H1 (cell line): ENCODE measurements at regions not wholly inside any gene's neighbourhood (a gene's known extent, or its start where the extent isn't known, plus 50 kb on each side); places are given as distances from the start of the nearest gene placed in this dataset.

Experiments
- CTCF ChIA-PET: fragments of 300-600 bp; sonication (Branson Sonifier 250); formaldehyde crosslinking; loops from one replicate; lab custom pipeline; 2021; ENCODE audit not compliant: partially characterized antibody; lab: Charles Lee
- POLR2A ChIA-PET: fragments of 300-600 bp; sonication (Branson Sonifier 250); formaldehyde crosslinking; loops from one replicate; lab custom pipeline; 2021; ENCODE audit warnings: inconsistent platforms; ENCODE audit not compliant: partially characterized antibody; lab: Charles Lee
- DNase-seq, 2 experiments: peaks; one replicate each; pipeline versions ENCODE4 v3.0.0 to v3.0.0-alpha.2; 2010 to 2022; ENCODE audit warnings: low spot score in 2 of 2, low read depth in 1 of 2, mixed read lengths in 1 of 2
- FAIRE-seq: peaks from 2 replicates; lab custom pipeline; 2011; peaks lifted over from hg19 to GRCh38; lab: Jason Lieb, UNC
- H2AFZ ChIP-seq: 2 replicates; pipeline ENCODE4 v1.8.1; 2012; ENCODE audit warnings: low read length, inconsistent platforms
- H2AK5ac ChIP-seq: 2 replicates; pipeline ENCODE4 v1.6.1; 2013; ENCODE audit warnings: low read depth, low read length
- H2BK120ac ChIP-seq: replicated peaks from 2 replicates; pipeline ENCODE3; 2013; ENCODE audit warnings: low read depth, low read length, inconsistent platforms
- H2BK12ac ChIP-seq: 2 replicates; pipeline ENCODE4 v1.6.1; 2013; ENCODE audit warnings: low read depth, low read length
- H2BK15ac ChIP-seq: 2 replicates; pipeline ENCODE4 v1.6.1; 2013; ENCODE audit warnings: low read length
- H2BK20ac ChIP-seq: 2 replicates; pipeline ENCODE4 v1.6.1; 2013; ENCODE audit warnings: low read length
- H2BK5ac ChIP-seq: 2 replicates; pipeline ENCODE4 v1.6.1; 2013; ENCODE audit warnings: low read depth, low read length
- H3K14ac ChIP-seq: 2 replicates; pipeline ENCODE4 v1.6.1; 2013; ENCODE audit warnings: inconsistent platforms; ENCODE audit not compliant: insufficient read length
- H3K18ac ChIP-seq: 2 replicates; pipeline ENCODE4 v1.6.1; 2013; ENCODE audit warnings: low read length; ENCODE audit errors: extremely low read depth
- H3K23ac ChIP-seq: 2 replicates; pipeline ENCODE4 v1.6.1; 2013; ENCODE audit warnings: inconsistent platforms; ENCODE audit not compliant: insufficient read length
- H3K23me2 ChIP-seq: 2 replicates; pipeline ENCODE4 v1.6.1; 2013; ENCODE audit warnings: low read depth, low read length
- H3K27ac ChIP-seq: 2 replicates; pipeline ENCODE4 v1.6.1; 2011; ENCODE audit warnings: low read depth, low read length, inconsistent platforms
- H3K27me3 ChIP-seq, 4 experiments: replicated peaks in 1 of 4; 1 replicate in 1 of 4; 2 replicates in 3 of 4; pipeline versions ENCODE4 v1.6.1 to v1.8.1; 2011 to 2013; ENCODE audit warnings: low read length in 3 of 4, mild to moderate bottlenecking in 3 of 4, inconsistent platforms in 2 of 4, mixed read lengths in 2 of 4, moderate library complexity in 1 of 4; ENCODE audit not compliant: control insufficient read depth in 3 of 4, insufficient read depth in 3 of 4; ENCODE audit errors: extremely low read depth in 1 of 4
- H3K36me3 ChIP-seq, 4 experiments: 2 replicates each; pipeline versions ENCODE4 v1.6.1 to v1.8.1; 2011 to 2013; ENCODE audit warnings: mild to moderate bottlenecking in 4 of 4, low read length in 3 of 4, moderate library complexity in 2 of 4, control low read depth in 1 of 4, inconsistent platforms in 1 of 4; ENCODE audit not compliant: insufficient read depth in 4 of 4, control insufficient read depth in 2 of 4
- H3K4ac ChIP-seq: replicated peaks from 2 replicates; pipeline ENCODE3; 2013; ENCODE audit warnings: low read length, low read depth, mixed read lengths, inconsistent platforms; ENCODE audit not compliant: insufficient read length
- H3K4me1 ChIP-seq, 4 experiments: replicated peaks in 1 of 4; 1 replicate in 1 of 4; 2 replicates in 3 of 4; pipeline versions ENCODE4 v1.6.1 to v1.8.1; 2011 to 2013; ENCODE audit warnings: low read length in 3 of 4, inconsistent platforms in 2 of 4, mixed read lengths in 1 of 4; ENCODE audit not compliant: insufficient read depth in 4 of 4, control insufficient read depth in 3 of 4
- H3K4me2 ChIP-seq, 2 experiments: 2 replicates each; pipeline versions ENCODE4 v1.6.1 to v1.8.1; 2011 to 2013; ENCODE audit warnings: low read depth in 2 of 2, low read length in 2 of 2, control low read depth in 1 of 2, inconsistent platforms in 1 of 2, mild to moderate bottlenecking in 1 of 2; ENCODE audit not compliant: insufficient read depth in 1 of 2
- H3K4me3 ChIP-seq, 4 experiments: fragments of 200-600, 300-600 bp in 1 of 4; sonication (generic), shearing (Covaris generic), sonication (Bioruptor Twin) in 1 of 4; 2 replicates each; pipeline versions ENCODE4 v1.5.1 to v1.8.1; 2011 to 2016; ENCODE audit warnings: low read length in 4 of 4, low read depth in 3 of 4, control low read depth in 2 of 4, inconsistent platforms in 2 of 4, mild to moderate bottlenecking in 2 of 4, mixed read lengths in 1 of 4, moderate library complexity in 1 of 4; ENCODE audit not compliant: insufficient read depth in 2 of 4; ENCODE audit errors: extremely low read depth in 1 of 4
- H3K56ac ChIP-seq: replicated peaks from 2 replicates; pipeline ENCODE3; 2013; ENCODE audit warnings: low read depth, mild to moderate bottlenecking, mixed read lengths, low read length, inconsistent platforms; ENCODE audit not compliant: insufficient read length
- H3K79me1 ChIP-seq: 2 replicates; pipeline ENCODE4 v1.6.1; 2013; ENCODE audit warnings: low read depth, low read length, control low read depth
- H3K79me2 ChIP-seq, 2 experiments: 2 replicates each; pipeline versions ENCODE4 v1.6.1 to v1.8.1; 2012 to 2013; ENCODE audit warnings: low read length in 2 of 2, mild to moderate bottlenecking in 2 of 2, inconsistent platforms in 1 of 2; ENCODE audit not compliant: insufficient read depth in 2 of 2, control insufficient read depth in 1 of 2
- H3K9ac ChIP-seq, 4 experiments: replicated peaks in 1 of 4; 1 replicate in 1 of 4; 2 replicates in 3 of 4; pipeline versions ENCODE4 v1.6.1 to v1.8.1; 2011 to 2013; ENCODE audit warnings: low read depth in 3 of 4, low read length in 3 of 4, control low read depth in 2 of 4, mild to moderate bottlenecking in 2 of 4, moderate library complexity in 2 of 4, inconsistent platforms in 1 of 4; ENCODE audit errors: extremely low read depth in 1 of 4
- H3K9me3 ChIP-seq, 2 experiments: 2 replicates each; pipeline versions ENCODE4 v1.6.1 to v1.8.1; 2012 to 2013; ENCODE audit warnings: mild to moderate bottlenecking in 2 of 2, moderate library complexity in 2 of 2, control low read depth in 1 of 2, inconsistent platforms in 1 of 2, low read depth in 1 of 2, low read length in 1 of 2, mixed read lengths in 1 of 2; ENCODE audit not compliant: insufficient read depth in 2 of 2
- H4K20me1 ChIP-seq, 2 experiments: replicated peaks in 1 of 2; 2 replicates each; pipeline versions ENCODE3 to v1.8.1; 2011 to 2013; ENCODE audit warnings: inconsistent platforms in 2 of 2, low read length in 2 of 2, mild to moderate bottlenecking in 1 of 2; ENCODE audit not compliant: insufficient read depth in 2 of 2, control insufficient read depth in 1 of 2
- H4K5ac ChIP-seq: 2 replicates; pipeline ENCODE4 v1.6.1; 2013; ENCODE audit warnings: low read length, low read depth, mixed read lengths, inconsistent platforms; ENCODE audit not compliant: insufficient read length
- H4K8ac ChIP-seq: 2 replicates; pipeline ENCODE4 v1.8.0; 2013; ENCODE audit warnings: mild to moderate bottlenecking, moderate library complexity, low read length, inconsistent platforms; ENCODE audit not compliant: insufficient read depth; ENCODE audit errors: extremely low read depth
- H4K91ac ChIP-seq: replicated peaks from 2 replicates; pipeline ENCODE3; 2013; ENCODE audit warnings: low read length, mixed read lengths, inconsistent platforms; ENCODE audit not compliant: insufficient read length
- CHD1 ChIP-seq: IDR thresholded peaks from 2 replicates; pipeline ENCODE4 v1.6.1; 2012; ENCODE audit warnings: low read depth, low read length, improper control_type of control experiment
- CHD2 ChIP-seq: IDR thresholded peaks from 2 replicates; pipeline ENCODE4 v1.6.1; 2012; ENCODE audit warnings: low read length, improper control_type of control experiment
- E2F6 ChIP-seq: IDR thresholded peaks from 2 replicates; pipeline ENCODE4 v1.6.1; 2012; ENCODE audit warnings: inconsistent platforms
- RNF2 ChIP-seq: fragments of 200-900, 300-1000 bp; sonication (generic); IDR thresholded peaks from 2 replicates; pipeline ENCODE4 v1.7.1; 2016; ENCODE audit warnings: borderline replicate concordance, low read depth, mild to moderate bottlenecking, antibody characterized with exemption, low read length; ENCODE audit not compliant: poor library complexity, severe bottlenecking; ENCODE audit errors: missing control alignments
- SAP30 ChIP-seq: fragments of 300-600 bp; sonication (generic); IDR thresholded peaks from 2 replicates; pipeline ENCODE4 v1.7.1; 2012; ENCODE audit warnings: low read length, moderate library complexity, mild to moderate bottlenecking, inconsistent platforms; ENCODE audit not compliant: insufficient read depth, insufficient replicate concordance
- SIRT6 ChIP-seq: IDR thresholded peaks from one replicate; pipeline ENCODE4 v1.7.1; 2012; ENCODE audit warnings: low read length, inconsistent platforms
- SP2 ChIP-seq: IDR thresholded peaks from 2 replicates; pipeline ENCODE4 v1.6.1; 2012; ENCODE audit warnings: mild to moderate bottlenecking, low read length, inconsistent platforms
- WGBS, 2 experiments: shearing (Covaris generic) in 1 of 2; methylation state at CpG; one replicate each; pipeline versions ENCODE4 v1.1.6 to v1.1.7; 2013 to 2015; ENCODE audit warnings: low lambda C conversion rate in 2 of 2, mixed read lengths in 2 of 2, inconsistent platforms in 1 of 2, low coverage in 1 of 2, missing lambda C conversion rate in 1 of 2; ENCODE audit not compliant: insufficient replicate concordance in 2 of 2, insufficient coverage in 1 of 2, insufficient read length in 1 of 2; ENCODE audit errors: extremely low coverage in 1 of 2, missing lambda C conversion rate in 1 of 2; 5-methylcytosine and 5-hydroxymethylcytosine counted together

- no peak for TF ChIP-seq CHD1
- no peak for TF ChIP-seq RNF2
- TF ChIP-seq SIRT6, result no peak
- TF ChIP-seq SAP30, result no peak
- TF ChIP-seq SP2, result no peak
- no peak for TF ChIP-seq E2F6
- no peak for TF ChIP-seq CHD2
- TF ChIP-seq, all 59 proteins: peak for 0
- H4K20me1 ChIP-seq, result no peaks in the 10 kb centered on the region
- no peak overlapping the region for H3K56ac ChIP-seq
- no peak overlapping the region for H3K4me3 ChIP-seq
- H4K5ac ChIP-seq, result no peak overlapping the region
- no peak overlapping the region for H4K91ac ChIP-seq
- no peak overlapping the region for H3K27ac ChIP-seq
- ChIA-PET CTCF (interaction anchor here (0.7 to 1.3 kb wide), 3 partner anchors 123 to 392 kb away, joined by 3 to 4 read pairs (median 3); no protein-coding TSS in a partner anchor), POLR2A (no interaction called here)
- no peak overlapping the region for H2AFZ ChIP-seq
- no peak overlapping the region for H3K4me2 ChIP-seq
- no peak overlapping the region for H2BK120ac ChIP-seq
- no peaks in the 10 kb centered on the region; the same call in 1 of the 2 replicates for H3K79me1 ChIP-seq
- no peak overlapping the region for H3K14ac ChIP-seq
- peaks cover 0 to 4% of the 10 kb centered on the region in 2 experiments; a peak in 3 of 4 replicates for H3K9me3 ChIP-seq
- no peaks in the 10 kb centered on the region; a peak in 1 of 8 replicates for H3K36me3 ChIP-seq
- DNase-seq (no peak), FAIRE-seq (no peak)
- H2BK5ac ChIP-seq, result no peak overlapping the region
- H3K79me2 ChIP-seq, result no peaks in the 10 kb centered on the region
- H2BK12ac ChIP-seq, result no peak overlapping the region
- no peak overlapping the region for H3K18ac ChIP-seq
- H3K4me1 ChIP-seq, result no peaks in the 10 kb centered on the region
- no peak overlapping the region for H3K23ac ChIP-seq
- H3K27me3 ChIP-seq, result no peaks in the 10 kb centered on the region
- no peak overlapping the region for H3K9ac ChIP-seq
- no peak overlapping the region for H3K4ac ChIP-seq
- no peak overlapping the region for H2BK15ac ChIP-seq
- no peaks in the 10 kb centered on the region for H3K23me2 ChIP-seq
- no peak overlapping the region for H4K8ac ChIP-seq
- WGBS, 2 experiments, result 90% methylated on average over 5 of the region's 5 CpGs; no CpG with 5 or more reads in 1 of the 2 experiments
- H2AK5ac ChIP-seq, result no peak overlapping the region
- H2BK20ac ChIP-seq, result no peak overlapping the region
These were observed 166.2 kb downstream of the DLEU7 start for GRCh38 chr13:50677258-50677657.
